Inferior parietal cortex (tissue), 1 donor: ENCODE measurements at regions not wholly inside any gene's neighbourhood (a gene's known extent, or its start where the extent isn't known, plus 50 kb on each side); places are given as distances from the start of the nearest gene placed in this dataset.
"Not testable (repeated sequence)": the region's sequence is repeated elsewhere in the genome, so short reads cannot be mapped to it uniquely, and the experiment has no call there.

Source experiments
- DNase-seq: peaks from one replicate; pipeline ENCODE4 v3.0.0-alpha.2; 2016; ENCODE audit errors: extremely low spot score

GRCh38 chr7:54252256-54253035 is 289.7 kb upstream of the VSTM2A start:
- DNase-seq, result no peak

GRCh38 chr7:54253036-54253373 is 289.2 kb upstream of the VSTM2A start:
- DNase-seq, result no peak

GRCh38 chr7:54255242-54255641 is 286.9 kb upstream of the VSTM2A start:
- DNase-seq, result no peak

- no peak for DNase-seq
These were observed 283.0 kb upstream of the VSTM2A start for GRCh38 chr7:54259185-54259584.

- peak; percentile 44 for DNase-seq
These were observed 281.2 kb upstream of the VSTM2A start for GRCh38 chr7:54260941-54261371.

GRCh38 chr7:54278847-54279246 is 263.3 kb upstream of the VSTM2A start:
- no peak for DNase-seq

- DNase-seq, result no peak
These were observed 249.8 kb upstream of the VSTM2A start for GRCh38 chr7:54292171-54292925.

- DNase-seq, result no peak
These were observed 242.7 kb upstream of the VSTM2A start for GRCh38 chr7:54299426-54299825.

GRCh38 chr7:54315955-54316354 is 226.2 kb upstream of the VSTM2A start:
- not testable (repeated sequence) for DNase-seq

GRCh38 chr7:54326592-54327167 is 215.5 kb upstream of the VSTM2A start:
- peak; percentile 42 for DNase-seq

- peak; percentile 50 for DNase-seq
These were observed 211.9 kb upstream of the VSTM2A start for GRCh38 chr7:54330216-54330800.

GRCh38 chr7:54331311-54331710 is 210.9 kb upstream of the VSTM2A start:
- DNase-seq, result no peak

GRCh38 chr7:54332301-54332700 is 209.9 kb upstream of the VSTM2A start:
- DNase-seq, result no peak

- DNase-seq, result no peak
These were observed 208.2 kb upstream of the VSTM2A start for GRCh38 chr7:54333952-54334351.

GRCh38 chr7:54336800-54337199 is 205.4 kb upstream of the VSTM2A start:
- no peak for DNase-seq

GRCh38 chr7:54337466-54337865 is 204.7 kb upstream of the VSTM2A start:
- DNase-seq, result no peak

GRCh38 chr7:54338319-54338718 is 203.9 kb upstream of the VSTM2A start:
- no peak for DNase-seq

GRCh38 chr7:54339073-54339472 is 203.1 kb upstream of the VSTM2A start:
- DNase-seq, result no peak

- no peak for DNase-seq
These were observed 199.7 kb upstream of the VSTM2A start for GRCh38 chr7:54342458-54342857.

GRCh38 chr7:54343511-54343910 is 198.7 kb upstream of the VSTM2A start:
- DNase-seq, result no peak

GRCh38 chr7:54345746-54346145 is 196.4 kb upstream of the VSTM2A start:
- DNase-seq, result no peak

- no peak for DNase-seq
These were observed 192.9 kb upstream of the VSTM2A start for GRCh38 chr7:54349229-54349628.

GRCh38 chr7:54354436-54354835 is 187.7 kb upstream of the VSTM2A start:
- no peak for DNase-seq
